HFF-Myc (cell line): ENCODE measurements at regions not wholly inside any gene's neighbourhood (a gene's known extent, or its start where the extent isn't known, plus 50 kb on each side); places are given as distances from the start of the nearest gene placed in this dataset.

Experiments
- DNase-seq: peaks from one replicate; pipeline ENCODE4 v3.0.0-alpha.2; 2011; ENCODE audit warnings: low read depth; ENCODE audit errors: extremely low read depth
- H3K4me3 ChIP-seq: replicated peaks from 2 replicates; pipeline ENCODE4 v1.5.1; 2011; ENCODE audit warnings: low read depth, mild to moderate bottlenecking, control low read depth, low read length
- TF ChIP-seq, protein P1 (sequence below): IDR thresholded peaks from 2 replicates; pipeline ENCODE4 v1.5.1; 2012; ENCODE audit warnings: mild to moderate bottlenecking, low read depth, low read length, control low read depth; ENCODE audit errors: missing control alignments

DNA sequence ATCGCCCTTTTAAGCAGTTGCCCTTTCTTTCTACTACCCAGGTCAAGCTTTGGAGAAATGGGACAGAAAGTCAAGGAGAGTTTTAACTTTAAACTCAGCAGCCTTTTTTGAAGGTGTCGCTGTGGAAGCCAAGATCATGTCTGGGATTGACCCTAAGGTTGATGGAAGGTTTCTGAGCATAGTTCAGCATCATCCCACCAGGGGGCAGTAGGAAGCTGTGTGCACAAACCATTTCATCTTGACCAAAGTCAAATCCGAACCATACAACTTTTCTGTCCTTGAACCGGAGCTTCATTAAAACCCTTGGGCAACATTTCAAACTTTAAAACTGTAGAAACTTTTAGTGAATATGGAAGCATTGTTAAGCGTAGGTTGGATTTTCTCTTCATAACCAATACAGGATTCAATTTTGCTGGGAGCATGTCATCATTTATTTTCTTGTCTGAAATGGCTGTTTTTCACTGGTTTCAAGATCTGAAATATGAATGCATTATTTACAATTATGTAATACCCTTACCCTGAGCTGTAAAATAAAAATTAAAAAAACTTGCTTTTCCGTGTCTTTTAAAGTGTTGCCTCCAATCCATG is 214.4 kb upstream of the KIAA1217 start:
- DNase-seq = peak; percentile 40
- H3K4me3 ChIP-seq = no peak overlapping the region
- TF ChIP-seq, protein P1, sequence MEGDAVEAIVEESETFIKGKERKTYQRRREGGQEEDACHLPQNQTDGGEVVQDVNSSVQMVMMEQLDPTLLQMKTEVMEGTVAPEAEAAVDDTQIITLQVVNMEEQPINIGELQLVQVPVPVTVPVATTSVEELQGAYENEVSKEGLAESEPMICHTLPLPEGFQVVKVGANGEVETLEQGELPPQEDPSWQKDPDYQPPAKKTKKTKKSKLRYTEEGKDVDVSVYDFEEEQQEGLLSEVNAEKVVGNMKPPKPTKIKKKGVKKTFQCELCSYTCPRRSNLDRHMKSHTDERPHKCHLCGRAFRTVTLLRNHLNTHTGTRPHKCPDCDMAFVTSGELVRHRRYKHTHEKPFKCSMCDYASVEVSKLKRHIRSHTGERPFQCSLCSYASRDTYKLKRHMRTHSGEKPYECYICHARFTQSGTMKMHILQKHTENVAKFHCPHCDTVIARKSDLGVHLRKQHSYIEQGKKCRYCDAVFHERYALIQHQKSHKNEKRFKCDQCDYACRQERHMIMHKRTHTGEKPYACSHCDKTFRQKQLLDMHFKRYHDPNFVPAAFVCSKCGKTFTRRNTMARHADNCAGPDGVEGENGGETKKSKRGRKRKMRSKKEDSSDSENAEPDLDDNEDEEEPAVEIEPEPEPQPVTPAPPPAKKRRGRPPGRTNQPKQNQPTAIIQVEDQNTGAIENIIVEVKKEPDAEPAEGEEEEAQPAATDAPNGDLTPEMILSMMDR = peak; percentile 83

DNA sequence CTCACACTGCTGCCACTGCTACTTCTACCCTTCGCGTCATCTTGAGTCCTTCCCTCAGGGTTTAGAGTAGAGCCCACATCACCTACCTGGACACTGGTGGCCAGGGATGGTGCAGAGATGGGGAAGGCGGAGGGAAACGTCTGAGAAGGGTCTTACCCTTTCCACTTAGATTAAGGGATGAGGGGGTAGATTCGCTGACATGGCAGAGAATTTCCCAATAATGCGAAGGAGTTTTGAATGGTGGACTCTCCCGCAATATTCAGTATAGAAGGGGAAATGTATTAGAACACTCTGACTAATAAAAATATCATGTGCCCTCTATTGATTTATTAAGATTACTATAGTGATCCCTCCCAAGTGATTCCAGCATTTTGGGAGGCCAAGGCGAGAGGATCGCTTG is 209.5 kb upstream of the KIAA1217 start:
- no peak for DNase-seq
- no peak overlapping the region for H3K4me3 ChIP-seq
- TF ChIP-seq, protein P1 = no peak

DNA sequence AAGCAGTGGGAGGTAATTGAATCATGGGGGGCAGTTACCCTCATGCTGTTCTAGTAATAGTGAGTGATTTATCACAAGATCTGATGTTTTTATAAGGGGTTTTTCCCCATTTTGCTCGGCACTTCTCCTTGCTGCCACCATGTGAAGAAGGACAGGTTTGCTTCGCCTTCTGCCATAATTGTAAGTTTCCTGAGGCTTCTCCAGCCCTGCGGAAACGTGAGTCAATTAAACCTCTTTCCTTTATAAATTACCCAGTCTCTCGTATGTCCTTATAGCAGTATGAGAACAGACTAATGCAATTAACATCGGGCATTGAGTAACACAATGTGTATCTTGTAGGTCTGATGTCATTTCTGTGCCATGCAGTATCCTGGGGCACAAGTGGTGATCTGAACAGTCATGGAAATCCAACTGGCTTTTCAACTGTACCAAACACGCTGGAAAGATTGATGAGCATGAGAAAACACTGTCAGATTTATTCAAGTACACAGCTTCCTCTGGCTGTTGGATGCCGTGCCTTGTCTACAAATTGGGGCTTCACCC is 208.6 kb upstream of the KIAA1217 start:
- H3K4me3 ChIP-seq = no peak overlapping the region
- no peak for DNase-seq
- TF ChIP-seq, protein P1 = no peak

DNA sequence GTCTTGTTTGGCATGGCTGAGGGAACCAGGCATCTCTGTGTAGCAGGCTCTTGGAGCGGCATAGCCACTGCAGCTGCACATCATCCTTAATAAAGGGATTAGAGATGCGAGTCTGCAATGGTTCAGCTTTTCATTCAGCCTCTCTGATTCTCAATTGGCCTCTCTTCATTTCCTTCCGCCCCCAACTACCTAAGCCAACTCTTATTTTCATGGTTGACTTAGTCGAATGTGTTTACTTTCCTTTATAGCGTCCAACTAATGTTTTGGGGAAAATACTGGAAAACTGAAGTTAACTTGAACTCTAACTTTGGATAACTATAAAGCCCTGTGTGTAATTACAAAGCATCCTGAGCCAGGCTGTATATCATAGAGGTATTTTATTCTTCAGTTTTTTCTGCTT is 202.2 kb upstream of the KIAA1217 start:
- no peak for DNase-seq
- TF ChIP-seq, protein P1 = no peak
- H3K4me3 ChIP-seq = no peak overlapping the region

DNA sequence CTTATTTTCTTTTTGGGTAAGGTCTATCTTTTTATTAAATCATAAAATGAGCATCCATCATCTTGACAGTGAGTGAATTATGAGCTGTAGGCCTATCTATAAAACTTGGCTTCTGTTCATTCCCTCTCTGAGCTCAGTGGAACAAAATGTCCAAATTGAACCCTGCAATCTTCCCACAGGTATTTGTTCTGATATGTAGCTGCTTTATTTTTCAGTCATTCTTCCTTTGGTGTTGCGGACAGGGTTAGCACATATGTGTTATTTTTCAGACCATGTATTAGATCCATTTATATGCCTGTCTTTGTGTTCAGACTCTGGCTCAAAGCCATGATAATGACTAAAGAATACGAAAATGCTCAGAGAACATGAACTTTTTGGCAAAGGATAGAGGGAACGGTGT is 201.6 kb upstream of the KIAA1217 start:
- H3K4me3 ChIP-seq = no peak overlapping the region
- DNase-seq = no peak
- TF ChIP-seq, protein P1 = no peak

DNA sequence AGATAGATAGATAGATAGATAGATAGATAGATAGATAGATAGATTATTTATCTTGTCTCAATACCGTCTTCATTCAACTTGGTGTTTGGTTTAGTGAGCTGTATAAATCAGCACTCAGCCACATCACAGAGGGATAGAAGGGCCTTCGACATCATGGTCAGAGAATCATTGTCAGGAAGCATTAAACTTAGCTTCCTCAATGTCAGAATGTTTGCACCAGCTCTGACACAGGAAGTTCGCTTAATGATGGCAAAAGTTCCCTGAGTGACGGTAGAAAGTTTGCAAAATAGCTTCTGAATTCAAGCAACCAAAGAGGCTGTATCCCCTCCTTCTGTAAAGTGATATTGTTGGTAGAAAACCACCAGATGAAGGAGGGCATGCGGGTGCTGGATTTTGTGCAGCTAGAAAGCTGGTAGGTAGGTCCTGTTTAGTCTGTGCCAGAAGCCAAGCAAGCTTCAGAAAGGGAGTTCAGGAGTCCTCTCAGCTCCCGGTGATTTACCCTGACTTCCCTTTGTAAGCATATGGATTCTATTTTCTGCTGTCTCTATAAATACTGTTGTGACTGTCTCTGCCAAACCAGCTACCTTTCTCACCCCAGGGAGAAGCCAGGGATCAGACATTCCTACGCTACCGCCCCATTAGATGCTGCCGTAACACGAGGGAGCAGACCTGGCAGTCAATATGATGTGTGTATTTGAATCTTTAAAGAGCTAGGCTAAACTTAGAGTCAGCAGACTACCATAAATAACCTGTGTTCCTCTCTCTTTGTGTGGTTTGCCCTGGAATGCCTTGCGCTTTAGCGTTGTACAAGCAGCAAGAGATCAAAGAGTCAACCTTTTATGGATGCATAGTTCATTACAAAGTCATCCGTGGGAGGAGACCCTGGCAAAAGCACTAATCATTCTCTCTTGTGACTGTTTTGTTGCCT is 200.5 kb upstream of the KIAA1217 start:
- DNase-seq = peak; percentile 21
- no peak overlapping the region for H3K4me3 ChIP-seq
- TF ChIP-seq, protein P1 = no peak
